G401 (cell line): ENCODE measurements at regions not wholly inside any gene's neighbourhood (a gene's known extent, or its start where the extent isn't known, plus 50 kb on each side); places are given as distances from the start of the nearest gene placed in this dataset.

Experiments used
- DNase-seq: peaks from one replicate; pipeline ENCODE4 v3.0.0-alpha.2; 2015; ENCODE audit warnings: low spot score
- in situ Hi-C: cut with HindIII; loops from 2 replicates; pipeline ENCODE4 v1.10.0; 2016; ENCODE audit warnings: low sequenced_read_pairs, mixed read lengths

- DNase-seq = no peak
- in situ Hi-C loops = no loop called here
Observed at GRCh38 chr3:177418787-177419186, 221.5 kb upstream of the TBL1XR1 start.

- no peak for DNase-seq
- in situ Hi-C loops = no loop called here
Observed at GRCh38 chr3:177419904-177420601, 222.8 kb upstream of the TBL1XR1 start.

- in situ Hi-C loops = no loop called here
- DNase-seq = no peak
Observed at GRCh38 chr3:177420651-177421480, 223.6 kb upstream of the TBL1XR1 start.

- no peak for DNase-seq
- in situ Hi-C loops = no loop called here
Observed at GRCh38 chr3:177421481-177421785, 224.2 kb upstream of the TBL1XR1 start.

- in situ Hi-C loops = no loop called here
- no peak for DNase-seq
Observed at GRCh38 chr3:177424521-177424920, 227.2 kb upstream of the TBL1XR1 start.

GRCh38 chr3:177425042-177425441, 227.8 kb upstream of the TBL1XR1 start:
- in situ Hi-C loops = no loop called here
- DNase-seq = no peak

- DNase-seq = no peak
- in situ Hi-C loops = no loop called here
Observed at GRCh38 chr3:177426106-177426877, 229.0 kb upstream of the TBL1XR1 start.

- in situ Hi-C loops = no loop called here
- no peak for DNase-seq
Observed at GRCh38 chr3:177426878-177427495, 229.7 kb upstream of the TBL1XR1 start.

- in situ Hi-C loops = no loop called here
Observed at GRCh38 chr3:177427540-177427939, 230.3 kb upstream of the TBL1XR1 start.

GRCh38 chr3:177429079-177429478, 231.8 kb upstream of the TBL1XR1 start:
- in situ Hi-C loops = no loop called here
- DNase-seq = no peak

More at GRCh38 chr3:177427540-177427939, 230.3 kb upstream of the TBL1XR1 start:
- no peak for DNase-seq

GRCh38 chr3:177429771-177430170, 232.5 kb upstream of the TBL1XR1 start:
- no peak for DNase-seq
- in situ Hi-C loops = no loop called here

- in situ Hi-C loops = no loop called here
- no peak for DNase-seq
Observed at GRCh38 chr3:177430653-177431052, 233.4 kb upstream of the TBL1XR1 start.

- no peak for DNase-seq
- in situ Hi-C loops = no loop called here
Observed at GRCh38 chr3:177431525-177432176, 234.4 kb upstream of the TBL1XR1 start.

- in situ Hi-C loops = no loop called here
- no peak for DNase-seq
Observed at GRCh38 chr3:177435301-177435700, 238.0 kb upstream of the TBL1XR1 start.

GRCh38 chr3:177437513-177438337, 240.4 kb upstream of the TBL1XR1 start:
- no peak for DNase-seq
- in situ Hi-C loops = no loop called here

- in situ Hi-C loops = no loop called here
Observed at GRCh38 chr3:177438596-177439220, 241.4 kb upstream of the TBL1XR1 start.

GRCh38 chr3:177439694-177440269, 242.5 kb upstream of the TBL1XR1 start:
- DNase-seq = no peak
- in situ Hi-C loops = no loop called here

More at GRCh38 chr3:177438596-177439220, 241.4 kb upstream of the TBL1XR1 start:
- DNase-seq = peak; percentile 88
